Gastroesophageal sphincter (tissue), 3 donors: ENCODE measurements at regions not wholly inside any gene's neighbourhood (a gene's known extent, or its start where the extent isn't known, plus 50 kb on each side); places are given as distances from the start of the nearest gene placed in this dataset.
"Not testable (repeated sequence)": the region's sequence is repeated elsewhere in the genome, so short reads cannot be mapped to it uniquely, and the experiment has no call there.

ENCODE experiments used
- POLR2A ChIP-seq, 2 donors: fragments of 450-650 bp; IDR thresholded peaks; one replicate each; pipeline ENCODE4 v1.6.1; 2017; ENCODE audit warnings: antibody characterized with exemption in 2 of 2, mild to moderate bottlenecking in 2 of 2, moderate library complexity in 1 of 2
- TF ChIP-seq, protein P1 (sequence below), 4 experiments: fragments of 200-600 bp in 2 of 4; fragments of 450-650 bp in 2 of 4; sonication (generic) in 1 of 4; IDR thresholded peaks; one replicate each; pipeline ENCODE4 v1.5.1; 2017 to 2019; ENCODE audit warnings: antibody characterized with exemption in 4 of 4, mild to moderate bottlenecking in 2 of 4, moderate library complexity in 2 of 4

DNA sequence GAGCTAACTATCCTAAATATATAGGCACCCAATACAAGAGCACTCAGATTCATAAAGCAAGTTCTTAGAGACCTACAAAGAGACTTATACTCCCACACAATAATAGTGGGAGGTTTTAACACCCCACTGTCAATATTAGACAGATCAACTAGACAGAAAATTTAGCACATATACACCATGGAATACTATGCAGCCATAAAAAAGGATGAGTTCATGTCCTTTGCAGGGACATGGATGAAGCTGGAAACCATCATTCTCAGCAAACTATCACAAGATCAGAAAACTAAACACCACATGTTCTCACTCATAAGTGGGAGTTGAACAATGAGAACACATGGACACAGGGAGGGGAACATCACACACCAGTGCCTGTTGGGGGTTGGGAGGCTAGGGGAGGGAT, 358.9 kb upstream of the KCND2 start:
- TF ChIP-seq, protein P1, sequence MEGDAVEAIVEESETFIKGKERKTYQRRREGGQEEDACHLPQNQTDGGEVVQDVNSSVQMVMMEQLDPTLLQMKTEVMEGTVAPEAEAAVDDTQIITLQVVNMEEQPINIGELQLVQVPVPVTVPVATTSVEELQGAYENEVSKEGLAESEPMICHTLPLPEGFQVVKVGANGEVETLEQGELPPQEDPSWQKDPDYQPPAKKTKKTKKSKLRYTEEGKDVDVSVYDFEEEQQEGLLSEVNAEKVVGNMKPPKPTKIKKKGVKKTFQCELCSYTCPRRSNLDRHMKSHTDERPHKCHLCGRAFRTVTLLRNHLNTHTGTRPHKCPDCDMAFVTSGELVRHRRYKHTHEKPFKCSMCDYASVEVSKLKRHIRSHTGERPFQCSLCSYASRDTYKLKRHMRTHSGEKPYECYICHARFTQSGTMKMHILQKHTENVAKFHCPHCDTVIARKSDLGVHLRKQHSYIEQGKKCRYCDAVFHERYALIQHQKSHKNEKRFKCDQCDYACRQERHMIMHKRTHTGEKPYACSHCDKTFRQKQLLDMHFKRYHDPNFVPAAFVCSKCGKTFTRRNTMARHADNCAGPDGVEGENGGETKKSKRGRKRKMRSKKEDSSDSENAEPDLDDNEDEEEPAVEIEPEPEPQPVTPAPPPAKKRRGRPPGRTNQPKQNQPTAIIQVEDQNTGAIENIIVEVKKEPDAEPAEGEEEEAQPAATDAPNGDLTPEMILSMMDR (IDR thresholded peaks at IDR 0.05), result not testable (repeated sequence)
- TF ChIP-seq POLR2A (IDR thresholded peaks at IDR 0.05), result not testable (repeated sequence)
